Adrenal gland (tissue), 9 donors: ENCODE measurements at regions not wholly inside any gene's neighbourhood (a gene's known extent, or its start where the extent isn't known, plus 50 kb on each side); places are given as distances from the start of the nearest gene placed in this dataset.
A peak's percentile ranks its signal among the peaks of the same experiment; 100 is the strongest.

ENCODE experiments used
- DNase-seq, 7 donors: peaks; one replicate each; pipeline ENCODE4 v3.0.0-alpha.2; 2019 to 2020
- H3K27ac ChIP-seq, 5 donors: fragments of 200-600 bp; sonication (generic) in 4 of 5; 1 replicate in 3 of 5; 2 replicates in 2 of 5; pipeline versions ENCODE4 v1.5.1 to v1.8.0; 2016 to 2020; ENCODE audit warnings: mild to moderate bottlenecking in 1 of 5
- H3K27me3 ChIP-seq: fragments of 200-600 bp; 2 replicates; pipeline ENCODE4 v1.8.0; 2021
- H3K36me3 ChIP-seq, 2 donors: fragments of 200-600 bp; replicated peaks in 1 of 2; 1 replicate in 1 of 2; 2 replicates in 1 of 2; pipeline versions ENCODE4 v1.5.1 to v1.8.0; 2018 to 2022
- H3K4me1 ChIP-seq, 2 donors: fragments of 200-600 bp; replicated peaks in 1 of 2; 1 replicate in 1 of 2; 2 replicates in 1 of 2; pipeline versions ENCODE4 v1.5.1 to v1.8.0; 2018 to 2021
- H3K4me3 ChIP-seq, 4 donors: fragments of 200-600 bp; sonication (generic) in 3 of 4; one replicate each; pipeline ENCODE4 v1.5.1; 2016 to 2018
- H3K9me3 ChIP-seq, 3 donors: fragments of 200-600 bp; sonication (generic) in 1 of 3; replicated peaks in 1 of 3; 1 replicate in 2 of 3; 2 replicates in 1 of 3; pipeline versions ENCODE4 v1.5.1 to v1.8.0; 2016 to 2021
- CTCF ChIP-seq, 6 experiments: fragments of 450-650 bp in 4 of 6; fragments of 200-600 bp in 2 of 6; sonication (generic) in 1 of 6; IDR thresholded peaks; 1 replicate in 5 of 6; 2 replicates in 1 of 6; pipeline versions ENCODE4 v1.5.1 to v1.8.0; 2016 to 2021; ENCODE audit warnings: antibody characterized with exemption in 6 of 6, mild to moderate bottlenecking in 2 of 6, moderate library complexity in 1 of 6
- POLR2A ChIP-seq, 2 donors: fragments of 450-650 bp; IDR thresholded peaks; one replicate each; pipeline ENCODE4 v1.6.1; 2017; ENCODE audit warnings: antibody characterized with exemption in 2 of 2, mild to moderate bottlenecking in 2 of 2, moderate library complexity in 1 of 2
- WGBS, 4 donors: extraction: QIAGEN DNeasy Blood & Tissue Kit in 2 of 4; methylation state at CpG; one replicate each; pipeline versions ENCODE4 v1.1.5 to v1.1.7; 2013 to 2017; 5-methylcytosine and 5-hydroxymethylcytosine counted together
- intact Hi-C, 2 donors: fragments of 100-400 bp; cut with DNase I; formaldehyde crosslinking; loops; one replicate each; pipeline versions ENCODE4 v1.14.1 to v1.15.0; 2022 to 2023
- donor health status: healthy with polysubstance abuse.
- donor health status: Bipolar disorder and iron deficiency.
- donor health status: DM: yes; HTN: yes; CAD: no.
- donor health status: DM: no; HTN: no; CAD: no.
- donor health status: DM: no; HTN: no; CAD: no.

DNA sequence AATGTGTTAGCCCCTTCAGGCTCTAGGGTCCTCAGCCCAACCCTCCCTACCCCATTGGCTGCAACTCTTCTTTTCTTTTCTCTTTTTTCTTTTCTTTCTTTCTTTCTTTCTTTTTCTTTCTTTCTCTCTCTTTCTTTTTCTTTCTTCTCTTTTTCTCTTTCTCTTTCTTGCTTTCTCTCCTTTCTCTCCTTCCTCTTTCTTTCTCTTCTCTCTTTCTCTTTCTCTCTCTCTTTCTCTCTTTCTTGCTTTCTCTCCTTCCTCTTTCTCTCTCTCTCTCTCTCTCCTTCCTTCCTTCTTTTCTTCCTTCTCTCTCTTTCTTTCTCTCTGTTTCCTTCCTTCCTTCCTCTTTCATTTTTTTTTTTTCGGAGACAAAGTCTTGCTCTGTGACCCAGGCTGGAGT, 458.9 kb downstream of the TYW1 start:
- no peaks in the 10 kb centered on the region for H3K9me3 ChIP-seq
- H3K27ac ChIP-seq = no peak overlapping the region
- H3K36me3 ChIP-seq = no peaks in the 10 kb centered on the region
- 58 to 77% (median 70%) methylated on average over 1 of the region's 1 CpG for WGBS, 4 donors
- no peak overlapping the region for H3K4me3 ChIP-seq
- no peak for DNase-seq
- no peaks in the 10 kb centered on the region for H3K4me1 ChIP-seq
- intact Hi-C loops = no loop called here
- TF ChIP-seq CTCF (IDR thresholded peaks at IDR 0.05) = no peak
- no peak for TF ChIP-seq POLR2A (IDR thresholded peaks at IDR 0.05)
- no peaks in the 10 kb centered on the region for H3K27me3 ChIP-seq

DNA sequence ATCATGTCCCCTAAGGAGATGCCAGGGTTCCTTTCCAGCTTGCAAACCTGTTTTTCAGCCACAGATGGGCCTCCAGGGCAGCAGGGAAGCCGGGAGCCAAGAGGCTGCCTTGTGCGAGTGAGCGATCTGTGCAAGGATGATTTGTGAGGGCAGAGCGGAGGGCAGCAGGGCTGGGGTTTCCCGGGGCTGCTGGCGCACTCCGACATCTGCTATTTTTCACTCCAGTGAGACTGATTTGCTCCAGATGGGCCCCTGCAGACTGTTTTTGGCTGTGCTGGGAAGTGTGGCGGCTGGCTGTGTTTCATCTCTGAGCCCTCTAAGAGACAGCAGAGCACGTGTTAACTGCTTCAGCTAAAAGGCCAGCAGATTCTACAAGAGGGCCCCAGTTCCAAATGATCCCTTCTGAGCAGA, 466.2 kb downstream of the TYW1 start:
- intact Hi-C loops = no loop called here
- DNase-seq = peak in 6 of 7 donors; percentile 10 to 76 (median 22)
- H3K9me3 ChIP-seq = no peaks in the 10 kb centered on the region
- H3K4me1 ChIP-seq = no peaks in the 10 kb centered on the region
- no peak overlapping the region for H3K4me3 ChIP-seq
- WGBS, 4 donors = 21 to 59% (median 39%) methylated on average over 2 to 9 of the region's 9 CpGs
- H3K27ac ChIP-seq = no peak overlapping the region
- no peaks in the 10 kb centered on the region for H3K36me3 ChIP-seq
- TF ChIP-seq CTCF (IDR thresholded peaks at IDR 0.05) = no peak
- no peak for TF ChIP-seq POLR2A (IDR thresholded peaks at IDR 0.05)
- no peaks in the 10 kb centered on the region for H3K27me3 ChIP-seq

DNA sequence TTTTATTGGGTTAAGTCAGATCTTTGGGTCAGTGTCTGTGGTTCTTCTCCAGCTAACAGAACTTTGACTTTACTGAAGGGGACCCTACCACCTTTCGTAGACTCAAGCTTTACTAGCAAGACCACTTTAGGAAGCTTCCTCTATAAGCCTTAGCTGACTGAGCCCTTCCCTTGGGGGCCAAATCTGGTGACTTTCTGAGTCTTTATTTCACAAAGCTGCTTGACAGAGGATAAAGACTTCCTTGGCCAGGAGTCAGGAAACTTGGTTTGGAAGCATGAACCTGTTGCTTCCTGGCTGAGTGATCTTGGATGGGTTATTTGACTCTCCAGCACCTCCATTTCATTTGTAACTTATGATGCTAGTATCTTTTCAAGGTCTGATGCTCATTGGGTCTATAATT, 466.7 kb downstream of the TYW1 start:
- no peaks in the 10 kb centered on the region for H3K36me3 ChIP-seq
- TF ChIP-seq POLR2A (IDR thresholded peaks at IDR 0.05) (no peak), CTCF (IDR thresholded peaks at IDR 0.05) (no peak)
- no peak for DNase-seq
- intact Hi-C loops = no loop called here
- no peaks in the 10 kb centered on the region for H3K4me1 ChIP-seq
- no peaks in the 10 kb centered on the region for H3K27me3 ChIP-seq
- no peak overlapping the region for H3K4me3 ChIP-seq
- no peaks in the 10 kb centered on the region for H3K9me3 ChIP-seq
- no peak overlapping the region for H3K27ac ChIP-seq
- 93 to 100% (median 99%) methylated on average over 1 of the region's 1 CpG for WGBS, 4 donors

DNA sequence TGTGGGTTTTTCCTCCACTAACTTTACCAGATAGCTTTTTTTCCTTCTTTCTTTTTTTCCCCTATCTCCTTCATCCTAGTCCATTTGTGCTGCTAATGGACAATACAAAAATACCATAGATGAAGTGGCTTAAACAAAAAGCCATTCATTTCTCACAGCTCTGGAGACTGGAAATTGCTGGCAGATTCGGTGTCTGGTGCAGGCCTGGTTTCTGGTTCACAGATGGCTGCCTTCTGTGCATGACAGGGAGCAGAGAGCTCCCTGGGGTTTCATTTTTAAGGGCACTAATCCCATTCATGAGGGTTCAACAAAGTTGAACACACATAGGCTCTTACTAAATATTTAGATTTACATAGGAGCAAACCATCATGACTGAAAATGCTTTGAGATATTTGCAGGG, 467.4 kb downstream of the TYW1 start:
- no peak for TF ChIP-seq POLR2A (IDR thresholded peaks at IDR 0.05)
- no peak for TF ChIP-seq CTCF (IDR thresholded peaks at IDR 0.05)
- H3K4me1 ChIP-seq = no peaks in the 10 kb centered on the region
- no peak overlapping the region for H3K27ac ChIP-seq
- H3K36me3 ChIP-seq = no peaks in the 10 kb centered on the region
- no peaks in the 10 kb centered on the region for H3K9me3 ChIP-seq
- WGBS, 4 donors = 70 to 90% (median 77%) methylated on average over 1 of the region's 1 CpG
- no peaks in the 10 kb centered on the region for H3K27me3 ChIP-seq
- intact Hi-C loops = no loop called here
- H3K4me3 ChIP-seq = no peak overlapping the region
- no peak for DNase-seq
